Gastroesophageal sphincter (tissue), 3 donors: ENCODE measurements at regions not wholly inside any gene's neighbourhood (a gene's known extent, or its start where the extent isn't known, plus 50 kb on each side); places are given as distances from the start of the nearest gene placed in this dataset.

ENCODE experiments used
- EP300 ChIP-seq: sonication (generic); formaldehyde crosslinking; IDR thresholded peaks from one replicate; pipeline ENCODE4 v1.6.1; 2017; ENCODE audit warnings: antibody characterized with exemption, mild to moderate bottlenecking
- POLR2A ChIP-seq, 2 donors: fragments of 450-650 bp; IDR thresholded peaks; one replicate each; pipeline ENCODE4 v1.6.1; 2017; ENCODE audit warnings: antibody characterized with exemption in 2 of 2, mild to moderate bottlenecking in 2 of 2, moderate library complexity in 1 of 2
- POLR2AphosphoS5 ChIP-seq: sonication (generic); formaldehyde crosslinking; IDR thresholded peaks from one replicate; pipeline ENCODE4 v1.6.1; 2017; ENCODE audit warnings: antibody characterized with exemption
- TF ChIP-seq, protein P1 (sequence below), 4 experiments: fragments of 200-600 bp in 2 of 4; fragments of 450-650 bp in 2 of 4; sonication (generic) in 1 of 4; IDR thresholded peaks; one replicate each; pipeline ENCODE4 v1.5.1; 2017 to 2019; ENCODE audit warnings: antibody characterized with exemption in 4 of 4, mild to moderate bottlenecking in 2 of 4, moderate library complexity in 2 of 4

- TF ChIP-seq, protein P1, sequence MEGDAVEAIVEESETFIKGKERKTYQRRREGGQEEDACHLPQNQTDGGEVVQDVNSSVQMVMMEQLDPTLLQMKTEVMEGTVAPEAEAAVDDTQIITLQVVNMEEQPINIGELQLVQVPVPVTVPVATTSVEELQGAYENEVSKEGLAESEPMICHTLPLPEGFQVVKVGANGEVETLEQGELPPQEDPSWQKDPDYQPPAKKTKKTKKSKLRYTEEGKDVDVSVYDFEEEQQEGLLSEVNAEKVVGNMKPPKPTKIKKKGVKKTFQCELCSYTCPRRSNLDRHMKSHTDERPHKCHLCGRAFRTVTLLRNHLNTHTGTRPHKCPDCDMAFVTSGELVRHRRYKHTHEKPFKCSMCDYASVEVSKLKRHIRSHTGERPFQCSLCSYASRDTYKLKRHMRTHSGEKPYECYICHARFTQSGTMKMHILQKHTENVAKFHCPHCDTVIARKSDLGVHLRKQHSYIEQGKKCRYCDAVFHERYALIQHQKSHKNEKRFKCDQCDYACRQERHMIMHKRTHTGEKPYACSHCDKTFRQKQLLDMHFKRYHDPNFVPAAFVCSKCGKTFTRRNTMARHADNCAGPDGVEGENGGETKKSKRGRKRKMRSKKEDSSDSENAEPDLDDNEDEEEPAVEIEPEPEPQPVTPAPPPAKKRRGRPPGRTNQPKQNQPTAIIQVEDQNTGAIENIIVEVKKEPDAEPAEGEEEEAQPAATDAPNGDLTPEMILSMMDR (IDR thresholded peaks at IDR 0.05): no peak
- TF ChIP-seq POLR2AphosphoS5: no peak
- no peak for TF ChIP-seq POLR2A (IDR thresholded peaks at IDR 0.05)
- TF ChIP-seq EP300: no peak
Measured at GRCh38 chr2:3054066-3054465, 323.6 kb downstream of the EIPR1 start.
